ENCODE measurements at regions not wholly inside any gene's neighbourhood (a gene's known extent, or its start where the extent isn't known, plus 50 kb on each side); places are given as distances from the start of the nearest gene placed in this dataset.

- CTCF ChIA-PET, result interaction anchor here (1.8 kb wide), 1 partner anchor 33 kb away, joined by 5 read pairs; no protein-coding TSS in a partner anchor
- intact Hi-C loops (cut with micrococcal nuclease), result no loop called here
These were observed 57.1 kb upstream of the POLG start for GRCh38 chr15:89391685-89392257.

DNA sequence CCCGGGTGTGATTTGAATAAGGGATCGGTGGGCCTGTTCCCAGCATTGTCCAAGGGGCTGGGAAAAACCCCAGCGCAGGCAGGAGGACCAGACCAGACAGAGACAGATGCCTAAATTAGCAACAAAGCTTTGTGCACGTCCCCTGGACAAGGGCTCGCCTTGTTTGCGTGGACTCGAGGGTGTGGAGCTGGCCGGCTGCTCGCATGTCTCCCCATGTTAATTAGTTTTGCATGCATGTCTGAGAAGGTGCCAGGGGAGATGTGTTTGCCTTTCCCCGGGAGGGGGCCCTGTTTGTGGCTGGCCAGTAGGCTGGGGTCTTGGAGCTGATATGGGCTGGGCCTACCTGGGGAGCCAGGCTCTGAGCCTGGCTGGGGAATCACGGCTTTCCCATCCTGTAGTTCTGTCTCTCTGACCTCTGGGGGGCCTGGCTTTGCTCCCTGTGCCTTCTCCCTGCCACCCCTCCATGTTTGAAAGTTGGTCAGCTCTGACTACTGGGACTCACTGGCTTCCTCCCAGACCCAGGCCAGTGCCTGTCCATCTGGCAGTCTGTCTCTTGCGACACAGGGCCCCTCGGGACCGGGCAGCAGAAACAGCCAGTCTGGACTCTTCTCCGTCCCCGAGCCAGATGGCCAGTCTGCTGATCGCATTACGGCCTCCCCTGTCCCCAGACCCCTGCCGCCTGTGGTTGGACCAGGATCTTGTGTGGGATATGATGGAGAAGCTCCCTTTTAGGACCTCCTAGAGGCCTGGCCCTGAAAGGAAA, 55.4 kb upstream of the POLG start:
- ChIA-PET CTCF (interaction anchor here (0.7 to 1.8 kb wide), 2 partner anchors 31 to 219 kb away, joined by 4 to 5 read pairs; no protein-coding TSS in a partner anchor), POLR2A (no interaction called here)
- H3K36me3 Mint-ChIP-seq (ENCODE audit: low read depth), result no peaks in the 10 kb centered on the region
- intact Hi-C loops (cut with micrococcal nuclease), result no loop called here
- DNase-seq (no peak), ATAC-seq (ENCODE audit: low read depth) (no peak)
- no peaks in the 10 kb centered on the region for H3K4me1 Mint-ChIP-seq
- no peak overlapping the region for H3K4me3 Mint-ChIP-seq
- H3K27me3 Mint-ChIP-seq, result peaks cover 11% of the 10 kb centered on the region
- H3K9me3 Mint-ChIP-seq, result no peaks in the 10 kb centered on the region
- TF ChIP-seq CTCF (IDR thresholded peaks at IDR 0.05), result no peak
- no peak overlapping the region for H3K27ac Mint-ChIP-seq

More at GRCh38 chr15:89391685-89392257, 57.1 kb upstream of the POLG start:
- ATAC-seq (ENCODE audit: low read depth) (no peak), DNase-seq (no peak)
- H3K4me1 Mint-ChIP-seq, result no peaks in the 10 kb centered on the region
- TF ChIP-seq CTCF (IDR thresholded peaks at IDR 0.05), result no peak
- H3K4me3 Mint-ChIP-seq, result no peak overlapping the region
- no peaks in the 10 kb centered on the region for H3K9me3 Mint-ChIP-seq
- peaks cover 11% of the 10 kb centered on the region for H3K27me3 Mint-ChIP-seq
- POLR2A ChIA-PET, result no interaction called here
- no peaks in the 10 kb centered on the region for H3K36me3 Mint-ChIP-seq (ENCODE audit: low read depth)
- H3K27ac Mint-ChIP-seq, result no peak overlapping the region

DNA sequence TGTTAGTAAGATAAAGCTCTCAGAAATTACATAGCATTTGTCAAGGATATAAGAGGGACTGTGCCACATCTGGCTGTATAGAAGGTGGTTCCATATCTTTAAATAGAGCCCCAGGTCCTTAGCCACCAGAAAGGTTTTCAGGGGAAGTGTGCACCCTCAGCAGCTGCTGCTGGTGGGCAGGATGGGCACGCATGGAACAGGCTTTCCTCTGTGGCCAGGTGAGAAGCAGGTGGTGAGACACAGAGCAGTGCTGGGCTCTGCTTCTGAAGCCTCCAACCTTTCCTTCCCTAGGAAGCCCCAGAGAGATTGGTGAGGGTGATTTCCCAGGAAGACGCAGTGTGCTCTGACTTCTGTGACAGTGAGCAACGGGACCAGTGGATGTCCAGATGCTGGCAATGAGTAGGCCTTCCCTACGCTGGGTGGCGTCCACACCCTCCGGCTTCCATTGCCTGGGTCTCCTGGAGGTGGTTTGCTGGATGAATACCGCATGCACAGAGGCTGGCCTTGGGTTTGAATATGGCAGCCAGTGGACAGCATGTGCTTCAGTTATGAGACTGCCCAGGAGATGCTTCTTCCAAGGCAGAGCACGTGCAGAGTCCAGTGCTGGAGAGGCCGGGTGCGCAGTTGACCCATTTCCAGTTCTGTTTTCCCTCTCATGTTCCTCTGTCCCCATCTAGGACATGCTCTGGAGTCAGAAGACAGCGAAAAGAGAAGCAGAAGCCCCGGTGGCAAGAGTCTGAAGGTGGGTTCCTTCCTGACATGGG, 52.7 kb upstream of the POLG start:
- no peaks in the 10 kb centered on the region for H3K36me3 Mint-ChIP-seq (ENCODE audit: low read depth)
- ChIA-PET CTCF (no interaction called here), POLR2A (no interaction called here)
- no peak overlapping the region for H3K27ac Mint-ChIP-seq
- no peaks in the 10 kb centered on the region for H3K9me3 Mint-ChIP-seq
- H3K4me1 Mint-ChIP-seq, result no peaks in the 10 kb centered on the region
- H3K27me3 Mint-ChIP-seq, result peaks cover 12% of the 10 kb centered on the region
- H3K4me3 Mint-ChIP-seq, result no peak overlapping the region
- intact Hi-C loops (cut with micrococcal nuclease), result no loop called here
- TF ChIP-seq CTCF (IDR thresholded peaks at IDR 0.05), result no peak
- no peak for ATAC-seq (ENCODE audit: low read depth)
- no peak for DNase-seq

- no peak for ATAC-seq (ENCODE audit: low read depth)
- Mint-ChIP-seq H3K36me3 (ENCODE audit: low read depth) (no peaks in the 10 kb centered on the region), H3K4me3 (no peak overlapping the region), H3K4me1 (no peaks in the 10 kb centered on the region), H3K27me3 (peaks cover 13% of the 10 kb centered on the region), H3K9me3 (no peaks in the 10 kb centered on the region), H3K27ac (no peak overlapping the region)
- no peak for DNase-seq
- CTCF ChIA-PET, result no interaction called here
- intact Hi-C loops (cut with micrococcal nuclease), result no loop called here
- POLR2A ChIA-PET, result interaction anchor here (1.1 kb wide), 1 partner anchor 9 kb away, joined by 3 read pairs; no protein-coding TSS in a partner anchor
- TF ChIP-seq CTCF (IDR thresholded peaks at IDR 0.05), result no peak
These were observed 51.1 kb upstream of the POLG start for GRCh38 chr15:89385596-89386331.
